ENCODE measurements at regions not wholly inside any gene's neighbourhood (a gene's known extent, or its start where the extent isn't known, plus 50 kb on each side); places are given as distances from the start of the nearest gene placed in this dataset.

GRCh38 chr2:2926009-2926857 lies 451.4 kb downstream of the EIPR1 start:
- DNase-seq (ENCODE audit: low read depth): no peak

- DNase-seq (ENCODE audit: low read depth): no peak
Measured at GRCh38 chr2:2922156-2922555, 455.5 kb downstream of the EIPR1 start.

GRCh38 chr2:2921011-2921720 lies 456.5 kb downstream of the EIPR1 start:
- DNase-seq (ENCODE audit: low read depth): no peak

GRCh38 chr2:2919574-2920365 lies 457.8 kb downstream of the EIPR1 start:
- no peak for DNase-seq (ENCODE audit: low read depth)

GRCh38 chr2:2919026-2919425 lies 458.6 kb downstream of the EIPR1 start:
- DNase-seq (ENCODE audit: low read depth): no peak

- DNase-seq (ENCODE audit: low read depth): no peak
Measured at GRCh38 chr2:2916621-2917020, 461.0 kb downstream of the EIPR1 start.

GRCh38 chr2:2914252-2914651 lies 463.4 kb downstream of the EIPR1 start:
- no peak for DNase-seq (ENCODE audit: low read depth)

GRCh38 chr2:2913601-2914120 lies 464.0 kb downstream of the EIPR1 start:
- DNase-seq (ENCODE audit: low read depth): no peak

- no peak for DNase-seq (ENCODE audit: low read depth)
Measured at GRCh38 chr2:2912731-2913130, 464.9 kb downstream of the EIPR1 start.

GRCh38 chr2:2912293-2912692 lies 465.3 kb downstream of the EIPR1 start:
- no peak for DNase-seq (ENCODE audit: low read depth)

GRCh38 chr2:2910259-2910658 lies 467.4 kb downstream of the EIPR1 start:
- DNase-seq (ENCODE audit: low read depth): no peak

- no peak for DNase-seq (ENCODE audit: low read depth)
Measured at GRCh38 chr2:2909086-2910035, 468.3 kb downstream of the EIPR1 start.

GRCh38 chr2:2906091-2906490 lies 471.5 kb downstream of the EIPR1 start:
- DNase-seq (ENCODE audit: low read depth): no peak

- no peak for DNase-seq (ENCODE audit: low read depth)
Measured at GRCh38 chr2:2904721-2905350, 472.8 kb downstream of the EIPR1 start.

GRCh38 chr2:2902547-2903281 lies 474.9 kb downstream of the EIPR1 start:
- no peak for DNase-seq (ENCODE audit: low read depth)

GRCh38 chr2:2901384-2902345 lies 476.0 kb downstream of the EIPR1 start:
- DNase-seq (ENCODE audit: low read depth): no peak

GRCh38 chr2:2899826-2900225 lies 477.8 kb downstream of the EIPR1 start:
- no peak for DNase-seq (ENCODE audit: low read depth)

- DNase-seq (ENCODE audit: low read depth): no peak
Measured at GRCh38 chr2:2898744-2899143, 478.9 kb downstream of the EIPR1 start.

- no peak for DNase-seq (ENCODE audit: low read depth)
Measured at GRCh38 chr2:2896643-2897042, 481.0 kb downstream of the EIPR1 start.
